ENCODE measurements at regions not wholly inside any gene's neighbourhood (a gene's known extent, or its start where the extent isn't known, plus 50 kb on each side); places are given as distances from the start of the nearest gene placed in this dataset.

DNA sequence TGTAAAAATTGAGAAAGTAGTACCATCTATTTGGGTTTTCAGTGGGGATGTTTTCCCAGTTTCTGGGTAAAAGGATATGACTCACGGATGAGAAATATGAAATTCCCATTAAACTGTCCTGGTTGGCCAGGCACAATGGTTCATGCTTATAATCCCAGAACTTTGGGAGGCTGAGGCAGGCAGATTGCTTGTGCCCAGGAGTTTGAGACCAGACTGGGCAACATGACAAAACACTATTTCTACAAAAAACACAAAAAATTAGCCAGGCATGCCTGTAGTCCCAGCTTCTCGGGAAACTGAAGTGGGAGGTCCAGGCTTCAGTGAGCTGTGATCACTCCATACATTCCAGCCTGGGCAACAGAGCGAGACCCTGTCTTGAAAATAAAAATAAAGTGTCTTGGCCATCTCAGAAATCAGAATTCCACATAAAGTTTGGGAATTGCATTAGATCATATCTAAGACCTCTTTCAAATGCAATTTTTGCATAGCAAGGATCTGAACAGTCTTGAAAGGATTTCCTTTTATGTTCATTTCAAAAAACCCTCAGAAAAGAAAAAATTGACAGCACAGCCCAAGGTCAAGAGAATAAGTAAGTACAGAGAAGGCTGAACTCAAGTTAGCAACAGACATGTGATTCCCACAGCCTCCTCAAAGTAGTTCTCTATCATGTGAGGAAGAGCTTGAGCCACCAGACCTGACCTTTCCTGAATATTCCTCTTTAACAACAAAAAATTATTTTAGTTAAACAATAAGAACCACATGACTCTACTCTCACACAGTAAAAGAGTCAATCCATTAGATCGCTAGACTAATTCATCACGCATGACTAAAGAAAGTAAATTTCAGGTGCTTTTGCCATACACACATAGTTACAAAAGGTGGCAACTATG lies 141.5 kb upstream of the CAV2 start:
- TF ChIP-seq, protein P1, sequence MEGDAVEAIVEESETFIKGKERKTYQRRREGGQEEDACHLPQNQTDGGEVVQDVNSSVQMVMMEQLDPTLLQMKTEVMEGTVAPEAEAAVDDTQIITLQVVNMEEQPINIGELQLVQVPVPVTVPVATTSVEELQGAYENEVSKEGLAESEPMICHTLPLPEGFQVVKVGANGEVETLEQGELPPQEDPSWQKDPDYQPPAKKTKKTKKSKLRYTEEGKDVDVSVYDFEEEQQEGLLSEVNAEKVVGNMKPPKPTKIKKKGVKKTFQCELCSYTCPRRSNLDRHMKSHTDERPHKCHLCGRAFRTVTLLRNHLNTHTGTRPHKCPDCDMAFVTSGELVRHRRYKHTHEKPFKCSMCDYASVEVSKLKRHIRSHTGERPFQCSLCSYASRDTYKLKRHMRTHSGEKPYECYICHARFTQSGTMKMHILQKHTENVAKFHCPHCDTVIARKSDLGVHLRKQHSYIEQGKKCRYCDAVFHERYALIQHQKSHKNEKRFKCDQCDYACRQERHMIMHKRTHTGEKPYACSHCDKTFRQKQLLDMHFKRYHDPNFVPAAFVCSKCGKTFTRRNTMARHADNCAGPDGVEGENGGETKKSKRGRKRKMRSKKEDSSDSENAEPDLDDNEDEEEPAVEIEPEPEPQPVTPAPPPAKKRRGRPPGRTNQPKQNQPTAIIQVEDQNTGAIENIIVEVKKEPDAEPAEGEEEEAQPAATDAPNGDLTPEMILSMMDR (IDR thresholded peaks at IDR 0.05) = no peak
- no peak for TF ChIP-seq ZFX (IDR thresholded peaks at IDR 0.05; ENCODE audit: borderline replicate concordance)
